ENCODE measurements at regions not wholly inside any gene's neighbourhood (a gene's known extent, or its start where the extent isn't known, plus 50 kb on each side); places are given as distances from the start of the nearest gene placed in this dataset.

GRCh38 chr12:3959799-3960560 is 86.8 kb upstream of the PARP11 start:
- no peak for DNase-seq (ENCODE audit: low spot score)

DNA sequence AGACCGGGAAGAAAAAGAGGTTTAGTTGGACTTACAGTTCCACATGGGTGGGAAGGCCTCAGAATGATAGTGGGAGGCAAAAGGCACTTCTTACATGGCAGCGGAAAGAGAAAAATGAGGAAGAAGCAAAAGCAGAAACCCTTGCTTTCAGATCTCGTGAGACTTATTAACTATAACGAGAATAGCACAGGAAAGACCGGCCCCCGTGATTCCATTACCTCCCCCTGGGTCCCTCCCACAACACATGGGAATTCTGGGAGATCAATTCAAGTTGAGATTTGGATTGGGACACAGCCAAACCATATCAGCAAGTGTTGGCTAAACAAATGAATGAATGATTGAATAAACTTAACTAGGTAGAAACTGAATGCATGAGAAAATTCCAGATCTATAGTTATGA is 85.3 kb upstream of the PARP11 start:
- DNase-seq (ENCODE audit: low spot score): no peak

DNA sequence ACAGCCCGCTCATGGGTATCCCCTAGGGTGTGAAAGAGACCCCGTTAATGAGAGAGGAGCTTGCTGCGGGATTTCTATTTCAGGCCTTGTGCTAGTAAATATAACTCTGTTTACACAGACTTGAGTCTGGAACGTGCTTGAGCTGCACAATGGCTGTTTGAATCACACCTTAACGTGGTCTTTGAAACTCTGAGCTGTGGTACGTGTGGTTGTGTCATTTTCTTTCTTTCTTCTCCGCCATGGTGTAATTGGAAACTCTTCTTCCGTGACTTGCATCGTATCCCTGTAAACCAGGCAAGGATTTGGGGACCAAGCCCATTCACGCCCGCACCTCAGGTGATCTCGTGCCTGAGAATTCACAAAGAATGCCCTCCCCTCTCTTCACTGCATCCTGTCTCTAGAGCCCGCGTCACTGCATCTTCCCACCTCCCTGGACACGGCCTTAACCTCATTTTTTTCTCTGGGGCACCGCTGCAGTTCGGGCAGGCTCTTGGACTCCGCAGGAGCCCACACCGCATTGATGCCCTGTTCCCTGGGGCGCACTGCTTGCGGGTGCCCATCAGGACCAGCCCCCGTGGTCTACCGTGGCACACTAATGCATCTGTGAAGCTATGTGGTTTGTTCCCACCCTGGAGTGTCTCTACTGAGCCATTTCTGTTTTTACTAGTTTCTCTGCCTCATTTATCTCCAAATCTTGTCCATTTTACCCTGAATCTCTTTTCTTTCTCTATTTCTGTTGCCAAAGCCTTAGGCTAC is 78.4 kb upstream of the PARP11 start:
- no peak for DNase-seq (ENCODE audit: low spot score)

- no peak for DNase-seq (ENCODE audit: low spot score)
These were observed 77.6 kb upstream of the PARP11 start for GRCh38 chr12:3950714-3951320.

DNA sequence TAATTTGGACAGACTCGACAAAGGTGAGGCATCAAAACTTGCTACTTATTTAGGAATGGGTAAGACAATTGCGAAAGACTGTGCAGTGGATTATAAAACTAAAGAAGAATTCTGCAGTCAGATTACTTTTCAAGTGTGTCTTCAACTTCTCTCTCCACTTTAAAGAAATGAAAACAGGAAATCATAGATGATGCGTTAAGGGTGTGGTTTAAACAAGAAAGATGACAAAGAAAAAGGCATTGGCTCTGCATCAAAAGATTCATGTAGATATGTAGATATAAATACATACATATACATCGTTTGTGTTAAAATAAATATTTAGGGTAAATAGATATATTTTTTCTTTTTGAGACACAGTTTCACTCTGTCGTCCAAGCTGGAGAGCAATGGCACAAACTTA is 74.6 kb upstream of the PARP11 start:
- DNase-seq (ENCODE audit: low spot score): no peak

GRCh38 chr12:3945671-3946070 is 72.5 kb upstream of the PARP11 start:
- no peak for DNase-seq (ENCODE audit: low spot score)

GRCh38 chr12:3944620-3945019 is 71.4 kb upstream of the PARP11 start:
- no peak for DNase-seq (ENCODE audit: low spot score)

DNA sequence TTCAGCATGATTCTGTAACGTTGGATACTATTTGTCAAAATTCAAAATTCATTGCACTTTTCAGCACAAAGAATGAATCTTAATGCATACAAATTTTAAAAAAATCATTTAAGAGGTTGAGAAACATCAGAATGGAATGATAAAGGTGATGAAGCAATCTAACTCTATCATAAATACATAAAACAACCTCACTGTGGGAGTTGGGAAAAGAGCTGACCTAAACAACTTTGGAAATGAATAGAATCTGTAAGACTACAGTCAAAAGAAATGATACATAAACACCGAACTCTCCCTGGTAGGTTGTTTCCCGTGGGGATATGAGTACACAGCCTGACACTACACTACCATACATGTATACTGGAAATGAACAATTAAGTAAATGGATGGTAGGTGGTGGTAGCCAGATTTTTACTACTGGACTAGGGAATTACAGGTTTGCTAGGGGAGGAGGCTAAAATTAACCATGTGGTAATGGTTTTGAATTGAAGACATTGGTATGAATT is 64.9 kb upstream of the PARP11 start:
- no peak for DNase-seq (ENCODE audit: low spot score)

DNA sequence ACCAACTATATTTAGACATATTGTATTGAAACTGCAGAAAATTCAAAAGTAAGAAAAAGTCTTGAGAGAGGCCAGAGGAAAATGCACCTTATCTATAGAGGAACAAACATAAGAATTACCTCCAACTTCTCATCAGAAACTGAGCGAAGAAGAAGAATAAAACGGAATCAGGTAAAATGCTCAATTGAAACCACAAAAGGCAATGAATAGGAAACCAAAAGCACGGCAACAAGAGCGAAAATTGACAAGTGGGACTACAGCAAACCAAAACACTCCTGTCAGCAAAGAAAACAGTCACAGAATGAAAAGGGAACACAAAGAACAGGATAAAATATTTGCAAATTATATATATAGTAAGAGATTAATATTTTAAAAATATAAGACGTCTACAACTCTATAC is 61.9 kb upstream of the PARP11 start:
- DNase-seq (ENCODE audit: low spot score): no peak

DNA sequence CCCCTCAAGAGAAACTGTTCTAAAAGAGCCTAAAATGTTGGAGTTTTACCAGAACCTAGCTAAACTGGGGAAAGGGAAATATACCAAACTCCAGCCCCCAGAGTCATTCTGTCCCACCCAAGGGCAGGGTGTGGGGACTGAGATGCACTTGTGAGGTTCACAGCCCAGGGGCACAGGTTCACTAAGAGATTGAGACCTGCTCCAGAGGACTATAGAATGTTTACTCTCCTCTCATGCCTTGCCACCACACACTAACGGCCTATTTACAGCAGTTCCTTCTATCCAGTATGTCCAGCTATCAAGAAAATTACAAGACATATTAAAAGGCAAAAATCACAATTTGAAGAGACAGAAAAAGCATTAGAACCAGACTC is 60.6 kb upstream of the PARP11 start:
- DNase-seq (ENCODE audit: low spot score): no peak

DNA sequence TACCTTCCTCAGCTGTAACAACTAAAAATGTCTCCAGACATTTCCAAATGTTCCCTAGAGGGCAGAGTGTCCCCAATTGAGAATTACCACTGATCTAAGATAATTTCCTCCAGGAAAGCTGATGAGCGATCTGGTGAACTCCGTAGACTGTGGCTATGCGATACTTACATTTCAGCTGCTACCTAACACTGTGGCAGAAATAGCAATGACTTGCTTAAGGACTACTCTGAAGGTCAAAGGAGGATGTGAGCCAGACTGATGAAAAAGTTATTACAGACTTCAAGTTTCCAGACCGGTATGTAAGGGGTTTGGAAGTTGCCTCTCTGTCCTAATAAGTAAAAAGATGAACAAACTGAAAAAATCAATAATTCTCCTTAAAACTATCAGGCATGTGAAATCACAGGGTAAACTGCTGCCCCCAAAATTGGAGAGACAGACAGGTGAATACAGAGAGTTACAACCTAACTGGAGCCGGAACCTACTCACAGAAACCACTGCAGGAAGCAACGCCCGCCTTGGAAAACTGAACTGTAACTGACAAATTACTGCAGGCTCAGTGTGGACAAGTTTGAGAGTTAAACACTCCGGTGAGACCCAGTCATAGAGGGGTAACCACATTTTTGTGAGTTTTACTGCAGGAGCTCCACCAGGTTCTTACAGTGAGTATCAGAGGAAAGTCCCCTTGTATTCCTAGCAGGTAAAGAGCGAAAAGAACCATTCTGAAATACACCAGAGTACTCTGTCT is 60.0 kb upstream of the PARP11 start:
- no peak for DNase-seq (ENCODE audit: low spot score)

- no peak for DNase-seq (ENCODE audit: low spot score)
These were observed 58.6 kb upstream of the PARP11 start for GRCh38 chr12:3931776-3932175.

DNA sequence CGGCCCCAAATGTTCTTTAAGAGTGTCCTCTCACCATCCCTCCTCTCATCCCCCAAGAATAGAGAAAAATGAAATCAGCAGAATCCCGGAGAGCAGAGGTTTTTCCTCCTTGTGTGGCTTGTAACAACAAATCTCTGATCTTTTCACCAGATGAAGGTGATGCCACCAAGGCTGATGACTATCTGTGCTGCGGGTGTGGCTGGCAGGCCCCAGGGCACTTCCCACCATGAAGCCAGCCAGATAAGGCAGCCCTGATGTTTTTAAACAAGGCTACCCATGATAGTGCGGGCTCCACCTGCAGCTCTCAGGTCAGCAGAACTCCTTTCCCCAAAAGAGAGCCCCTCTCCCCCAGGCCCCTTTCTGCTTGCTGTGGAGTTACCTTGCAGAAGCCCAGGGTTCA is 58.0 kb upstream of the PARP11 start:
- DNase-seq (ENCODE audit: low spot score): no peak

DNA sequence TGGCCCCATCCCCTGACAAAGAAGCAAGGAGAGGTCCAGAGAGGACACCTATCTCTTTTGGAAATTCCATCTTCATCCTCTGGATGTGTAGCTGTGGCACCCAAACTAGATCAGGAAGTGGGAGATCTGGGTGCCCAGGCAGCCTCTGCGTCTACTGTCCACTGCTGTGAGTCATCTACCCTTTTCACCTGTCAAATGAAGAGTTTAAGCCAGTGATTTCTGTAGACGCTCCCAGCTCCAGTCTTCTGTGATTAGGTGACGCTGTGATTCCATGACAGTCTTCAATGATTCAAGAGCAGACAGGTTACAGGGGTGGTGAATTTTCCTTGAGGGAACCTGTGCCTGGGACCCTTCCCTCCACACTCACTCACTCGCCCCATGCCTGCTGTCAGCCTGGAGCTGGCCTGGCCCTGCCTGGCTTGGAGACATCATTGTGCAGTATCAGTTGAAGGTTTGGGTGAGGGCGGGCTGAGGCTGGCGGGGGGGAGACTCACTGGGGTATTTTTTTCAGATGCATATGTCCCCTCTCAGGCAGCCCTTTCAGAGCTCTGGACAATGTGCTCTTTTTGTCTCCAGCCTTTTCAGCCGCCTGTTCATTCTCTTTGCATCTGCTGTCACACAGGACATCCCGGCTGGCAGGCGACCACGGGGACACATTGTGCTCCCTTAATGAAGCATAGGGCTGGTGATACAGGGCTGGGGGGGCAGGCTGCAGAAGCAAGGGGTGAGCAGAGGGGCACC is 56.8 kb upstream of the PARP11 start:
- no peak for DNase-seq (ENCODE audit: low spot score)

DNA sequence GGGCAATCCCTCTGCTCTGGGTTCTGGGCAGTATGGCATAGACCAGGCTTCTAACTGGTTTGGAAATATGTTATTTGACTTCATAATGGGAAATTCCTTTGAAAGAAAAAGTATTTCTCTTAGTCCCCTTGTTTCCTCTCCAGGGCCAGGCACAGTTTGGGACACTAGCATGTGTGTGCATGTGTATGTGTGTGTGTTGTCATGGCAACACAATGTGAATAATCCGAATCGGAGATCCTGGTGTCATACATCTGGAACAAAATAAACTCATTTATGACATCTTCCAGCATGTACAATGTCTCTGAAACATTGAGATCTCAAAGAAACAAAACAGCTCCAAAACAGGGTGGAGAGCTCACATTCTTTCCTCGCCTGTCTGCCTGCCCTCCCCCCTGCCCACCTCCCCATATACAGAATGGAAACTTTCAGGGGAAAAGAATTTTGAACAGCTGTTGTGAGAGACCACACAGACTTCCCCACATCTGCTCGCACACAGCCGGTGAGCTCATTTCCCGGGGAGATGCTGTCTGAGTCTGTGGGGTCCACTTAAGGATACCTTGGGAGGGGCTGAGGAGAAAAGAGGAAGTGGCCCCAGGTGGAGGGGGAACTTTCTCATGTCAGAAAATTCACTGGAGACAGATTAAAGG is 55.5 kb upstream of the PARP11 start:
- DNase-seq (ENCODE audit: low spot score): no peak

GRCh38 chr12:3925621-3926020 is 52.4 kb upstream of the PARP11 start:
- no peak for DNase-seq (ENCODE audit: low spot score)

- DNase-seq (ENCODE audit: low spot score): no peak
These were observed 51.6 kb upstream of the PARP11 start for GRCh38 chr12:3924761-3925160.

- no peak for DNase-seq (ENCODE audit: low spot score)
These were observed 49.8 kb upstream of the PARP11 start for GRCh38 chr12:3923021-3923420.
